IMR-90 (cell line): ENCODE measurements at regions not wholly inside any gene's neighbourhood (a gene's known extent, or its start where the extent isn't known, plus 50 kb on each side); places are given as distances from the start of the nearest gene placed in this dataset.

Experiments
- ATAC-seq: fragments of 200-7000 bp; cut with Tn5 transposase; 2 replicates; pipeline ENCODE4 v1.9.1; 2020; ENCODE audit warnings: low read depth, mild to moderate bottlenecking, moderate library complexity
- BruUV-seq: library from RNA; stranded (reverse); fragments of 400-500 nt; replicated peaks from 2 replicates; lab custom pipeline; 2021; lab: Mats Ljungman, UMichigan
- CTCF ChIA-PET: fragments of 300-600 bp; formaldehyde crosslinking; extraction: SDS; loops from one replicate; lab custom pipeline; 2021; ENCODE audit warnings: antibody characterized with exemption; lab: Yijun Ruan, JAX
- POLR2A ChIA-PET: fragments of 300-600 bp; sonication (Branson Sonifier 250); formaldehyde crosslinking; loops from one replicate; lab custom pipeline; 2022; ENCODE audit warnings: antibody characterized with exemption; ENCODE audit not compliant: unreplicated experiment; lab: Charles Lee
- DNase-seq: peaks from one replicate; pipeline ENCODE4 v3.0.0; 2013
- H2AFZ ChIP-seq: replicated peaks from 2 replicates; pipeline ENCODE3; 2013; ENCODE audit warnings: low read length, mild to moderate bottlenecking; ENCODE audit not compliant: poor library complexity
- H2AK5ac ChIP-seq: 2 replicates; pipeline ENCODE4 v1.6.1; 2013; ENCODE audit warnings: low read depth, low read length, inconsistent platforms
- H2AK9ac ChIP-seq: replicated peaks from 2 replicates; pipeline ENCODE3; 2013; ENCODE audit warnings: mild to moderate bottlenecking, low read depth, low read length, moderate library complexity; ENCODE audit not compliant: poor library complexity
- H2BK120ac ChIP-seq: 2 replicates; pipeline ENCODE4 v1.6.1; 2013; ENCODE audit warnings: low read depth, low read length, inconsistent platforms
- H2BK15ac ChIP-seq: 3 replicates; pipeline ENCODE4 v1.6.1; 2013; ENCODE audit warnings: low read depth, low read length, inconsistent platforms
- H2BK20ac ChIP-seq: 2 replicates; pipeline ENCODE4 v1.6.1; 2013; ENCODE audit warnings: low read depth, mild to moderate bottlenecking, inconsistent platforms, low read length, moderate library complexity
- H2BK5ac ChIP-seq: 2 replicates; pipeline ENCODE4 v1.6.1; 2013; ENCODE audit warnings: mild to moderate bottlenecking, low read depth, low read length, inconsistent platforms; ENCODE audit not compliant: poor library complexity, severe bottlenecking
- H3K14ac ChIP-seq: replicated peaks from 2 replicates; pipeline ENCODE4 v1.6.1; 2013; ENCODE audit warnings: low read depth, low read length, inconsistent platforms
- H3K18ac ChIP-seq: 2 replicates; pipeline ENCODE4 v1.6.1; 2013; ENCODE audit warnings: low read depth, low read length, control low read depth
- H3K23ac ChIP-seq: 2 replicates; pipeline ENCODE4 v1.6.1; 2013; ENCODE audit warnings: low read depth, low read length, inconsistent platforms
- H3K27ac ChIP-seq: 2 replicates; pipeline ENCODE4 v1.5.1; 2013; ENCODE audit warnings: mild to moderate bottlenecking, control low read depth, low read length; ENCODE audit not compliant: insufficient read depth
- H3K27me3 ChIP-seq: 2 replicates; pipeline ENCODE4 v1.6.1; 2013; ENCODE audit warnings: low read length; ENCODE audit not compliant: control insufficient read depth, insufficient read depth
- H3K36me3 ChIP-seq: 2 replicates; pipeline ENCODE4 v1.6.1; 2013; ENCODE audit warnings: low read length, mixed read lengths; ENCODE audit not compliant: control insufficient read depth, insufficient read depth
- H3K4ac ChIP-seq: 2 replicates; pipeline ENCODE4 v1.6.1; 2013; ENCODE audit warnings: low read depth, low read length, inconsistent platforms
- H3K4me1 ChIP-seq: 2 replicates; pipeline ENCODE4 v1.6.1; 2013; ENCODE audit warnings: low read length, mixed read lengths; ENCODE audit not compliant: control insufficient read depth, insufficient read depth
- H3K4me2 ChIP-seq: 2 replicates; pipeline ENCODE4 v1.6.1; 2013; ENCODE audit warnings: low read depth, mild to moderate bottlenecking, control low read depth, low read length, moderate library complexity
- H3K4me3 ChIP-seq: 2 replicates; pipeline ENCODE4 v1.5.1; 2013; ENCODE audit warnings: low read depth, mild to moderate bottlenecking, control low read depth, low read length, moderate library complexity; ENCODE audit not compliant: insufficient read depth
- H3K56ac ChIP-seq: 2 replicates; pipeline ENCODE4 v1.6.1; 2013; ENCODE audit warnings: low read length, inconsistent platforms; ENCODE audit not compliant: insufficient read depth; ENCODE audit errors: extremely low read depth
- H3K79me1 ChIP-seq, 2 experiments: 2 replicates each; pipeline ENCODE4 v1.6.1; 2013; ENCODE audit warnings: low read length in 2 of 2, inconsistent platforms in 1 of 2, low read depth in 1 of 2
- H3K9ac ChIP-seq: 2 replicates; pipeline ENCODE4 v1.6.1; 2013; ENCODE audit warnings: low read depth, low read length, control low read depth
- H3K9me1 ChIP-seq: 2 replicates; pipeline ENCODE4 v1.6.1; 2013; ENCODE audit warnings: low read length, inconsistent platforms; ENCODE audit not compliant: insufficient read depth
- H3K9me3 ChIP-seq: 2 replicates; pipeline ENCODE4 v1.6.1; 2013; ENCODE audit warnings: low read length; ENCODE audit not compliant: control insufficient read depth, insufficient read depth
- H4K20me1 ChIP-seq: 2 replicates; pipeline ENCODE4 v1.6.1; 2013; ENCODE audit warnings: low read length, inconsistent platforms; ENCODE audit not compliant: insufficient read depth
- H4K5ac ChIP-seq: 2 replicates; pipeline ENCODE4 v1.6.1; 2013; ENCODE audit warnings: mild to moderate bottlenecking, low read depth, low read length, control low read depth
- H4K8ac ChIP-seq, 2 experiments: 2 replicates each; pipeline ENCODE4 v1.6.1; 2013; ENCODE audit warnings: low read depth in 2 of 2, low read length in 2 of 2, control low read depth in 1 of 2, inconsistent platforms in 1 of 2
- H4K91ac ChIP-seq: 2 replicates; pipeline ENCODE4 v1.6.1; 2013; ENCODE audit warnings: low read depth, low read length, inconsistent platforms; ENCODE audit not compliant: insufficient read depth
- BHLHE40 ChIP-seq: fragments of 150-350 bp; IDR thresholded peaks from 2 replicates; pipeline ENCODE4 v1.6.1; 2016; ENCODE audit warnings: mild to moderate bottlenecking, low read depth, low read length
- CHD1 ChIP-seq: IDR thresholded peaks from 2 replicates; pipeline ENCODE4 v1.6.1; 2012; ENCODE audit warnings: low read depth, low read length, improper control_type of control experiment
- FOS ChIP-seq: fragments of 150-350 bp; IDR thresholded peaks from 2 replicates; pipeline ENCODE4 v1.6.1; 2016; ENCODE audit warnings: low read depth, low read length
- MAZ ChIP-seq: IDR thresholded peaks from 2 replicates; pipeline ENCODE4 v1.6.1; 2012; ENCODE audit warnings: low read depth, mild to moderate bottlenecking, low read length, improper control_type of control experiment, moderate library complexity, borderline replicate concordance
- NFE2L2 ChIP-seq: fragments of 150-350 bp; IDR thresholded peaks from 2 replicates; pipeline ENCODE4 v1.6.1; 2016; ENCODE audit warnings: low read depth, mild to moderate bottlenecking, low read length
- RCOR1 ChIP-seq: IDR thresholded peaks from 2 replicates; pipeline ENCODE4 v1.6.1; 2012; ENCODE audit warnings: mild to moderate bottlenecking, low read length, improper control_type of control experiment; ENCODE audit not compliant: insufficient replicate concordance
- SMC3 ChIP-seq: fragments of 150-350 bp; IDR thresholded peaks from 2 replicates; pipeline ENCODE4 v1.6.1; 2016; ENCODE audit warnings: low read depth, mild to moderate bottlenecking, antibody characterized with exemption, low read length, moderate library complexity
- WGBS, 2 experiments: methylation state at CpG; one replicate each; pipeline versions ENCODE4 v1.1.5 to v1.1.7; 2013; ENCODE audit warnings: missing lambda C conversion rate in 2 of 2; ENCODE audit not compliant: insufficient read length in 1 of 2; ENCODE audit errors: extremely low coverage in 2 of 2; 5-methylcytosine and 5-hydroxymethylcytosine counted together
- dilution Hi-C: fragments of 300-500 bp; cut with HindIII; formaldehyde crosslinking; loops from one replicate; pipeline ENCODE4 v1.14.3; 2018; ENCODE audit warnings: low sequenced_read_pairs; ENCODE audit not compliant: unreplicated experiment
- in situ Hi-C: fragments of 300-500 bp; cut with MboI; formaldehyde crosslinking; loops from 3 replicates; pipeline ENCODE4 v1.14.3; 2019; ENCODE audit warnings: low sequenced_read_pairs, inconsistent platforms, mixed read lengths
- intact Hi-C: fragments of 100-400 bp; cut with micrococcal nuclease; formaldehyde crosslinking; loops from 2 replicates; pipeline ENCODE4 v1.10.0; 2022
- TF ChIP-seq, protein P1 (sequence below): fragments of 150-350 bp; IDR thresholded peaks from 2 replicates; pipeline ENCODE4 v1.6.1; 2017; ENCODE audit warnings: mild to moderate bottlenecking, antibody characterized with exemption, low read length, low read depth
- TF ChIP-seq, protein P2 (sequence below): conservative IDR thresholded peaks from 2 replicates; pipeline ENCODE4 v1.5.1; 2012; ENCODE audit warnings: mild to moderate bottlenecking, low read depth, low read length, improper control_type of control experiment

DNA sequence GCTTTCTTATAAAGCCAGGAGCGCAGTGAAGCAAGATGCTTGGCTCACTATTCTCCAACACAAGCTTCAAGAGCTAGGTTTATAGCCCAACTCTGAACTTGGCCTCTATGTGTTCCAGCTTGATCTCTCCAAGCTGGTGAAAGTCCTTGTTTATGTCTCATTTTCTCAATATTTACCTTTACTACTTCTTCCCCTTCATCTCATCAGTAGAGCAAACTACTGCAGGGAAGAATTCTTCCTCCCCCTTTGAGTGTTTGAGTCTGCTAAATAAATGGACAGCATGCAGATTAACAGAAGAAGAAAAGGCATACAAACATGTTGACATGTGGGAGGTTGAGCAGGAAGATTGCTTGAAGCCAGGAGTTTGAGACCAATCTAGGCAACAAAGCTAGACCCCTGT, 460.7 kb downstream of the ZNF608 start:
- ATAC-seq (no peak; the same call in 1 of the 2 replicates), DNase-seq (no peak)
- Histone ChIP-seq H4K91ac (no peak overlapping the region), H3K9me1 (no peaks in the 10 kb centered on the region), H2BK20ac (no peak overlapping the region), H3K23ac (no peak overlapping the region), H4K5ac (no peak overlapping the region), H3K27ac (no peak overlapping the region), H3K36me3 (no peaks in the 10 kb centered on the region), H4K20me1 (no peaks in the 10 kb centered on the region), H2BK120ac (no peak overlapping the region), H3K27me3 (peaks cover 4% of the 10 kb centered on the region), H2AK9ac (no peak overlapping the region), H3K56ac (no peak overlapping the region), H2AK5ac (no peak overlapping the region), H3K9ac (no peak overlapping the region), H3K79me1 (no peaks in the 10 kb centered on the region), H4K8ac (no peak overlapping the region), H3K14ac (no peak overlapping the region), H3K4me3 (no peak overlapping the region), H2BK5ac (no peak overlapping the region), H3K4me1 (no peaks in the 10 kb centered on the region), H3K18ac (no peak overlapping the region), H3K9me3 (no peaks in the 10 kb centered on the region), H2AFZ (no peak overlapping the region), H3K4me2 (no peak overlapping the region), H3K4ac (no peak overlapping the region), H2BK15ac (no peak overlapping the region)
- BruUV-seq = no TSS peak
- POLR2A ChIA-PET = no interaction called here
- in situ Hi-C loops = no loop called here
- WGBS, 2 experiments = no CpG with 5 or more reads among the region's 1 CpG
- intact Hi-C loops = no loop called here
- CTCF ChIA-PET = no interaction called here
- dilution Hi-C loops = no loop called here
- TF ChIP-seq, protein P1, sequence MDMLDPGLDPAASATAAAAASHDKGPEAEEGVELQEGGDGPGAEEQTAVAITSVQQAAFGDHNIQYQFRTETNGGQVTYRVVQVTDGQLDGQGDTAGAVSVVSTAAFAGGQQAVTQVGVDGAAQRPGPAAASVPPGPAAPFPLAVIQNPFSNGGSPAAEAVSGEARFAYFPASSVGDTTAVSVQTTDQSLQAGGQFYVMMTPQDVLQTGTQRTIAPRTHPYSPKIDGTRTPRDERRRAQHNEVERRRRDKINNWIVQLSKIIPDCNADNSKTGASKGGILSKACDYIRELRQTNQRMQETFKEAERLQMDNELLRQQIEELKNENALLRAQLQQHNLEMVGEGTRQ = no peak
- TF ChIP-seq BHLHE40 = no peak
- no peak for TF ChIP-seq MAZ
- no peak for TF ChIP-seq RCOR1
- no peak for TF ChIP-seq FOS
- no peak for TF ChIP-seq NFE2L2
- no peak for TF ChIP-seq SMC3
- TF ChIP-seq, protein P2, sequence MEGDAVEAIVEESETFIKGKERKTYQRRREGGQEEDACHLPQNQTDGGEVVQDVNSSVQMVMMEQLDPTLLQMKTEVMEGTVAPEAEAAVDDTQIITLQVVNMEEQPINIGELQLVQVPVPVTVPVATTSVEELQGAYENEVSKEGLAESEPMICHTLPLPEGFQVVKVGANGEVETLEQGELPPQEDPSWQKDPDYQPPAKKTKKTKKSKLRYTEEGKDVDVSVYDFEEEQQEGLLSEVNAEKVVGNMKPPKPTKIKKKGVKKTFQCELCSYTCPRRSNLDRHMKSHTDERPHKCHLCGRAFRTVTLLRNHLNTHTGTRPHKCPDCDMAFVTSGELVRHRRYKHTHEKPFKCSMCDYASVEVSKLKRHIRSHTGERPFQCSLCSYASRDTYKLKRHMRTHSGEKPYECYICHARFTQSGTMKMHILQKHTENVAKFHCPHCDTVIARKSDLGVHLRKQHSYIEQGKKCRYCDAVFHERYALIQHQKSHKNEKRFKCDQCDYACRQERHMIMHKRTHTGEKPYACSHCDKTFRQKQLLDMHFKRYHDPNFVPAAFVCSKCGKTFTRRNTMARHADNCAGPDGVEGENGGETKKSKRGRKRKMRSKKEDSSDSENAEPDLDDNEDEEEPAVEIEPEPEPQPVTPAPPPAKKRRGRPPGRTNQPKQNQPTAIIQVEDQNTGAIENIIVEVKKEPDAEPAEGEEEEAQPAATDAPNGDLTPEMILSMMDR = no peak
- TF ChIP-seq CHD1 = no peak
